ENCODE measurements at regions not wholly inside any gene's neighbourhood (a gene's known extent, or its start where the extent isn't known, plus 50 kb on each side); places are given as distances from the start of the nearest gene placed in this dataset.

- TF ChIP-seq, protein P1, sequence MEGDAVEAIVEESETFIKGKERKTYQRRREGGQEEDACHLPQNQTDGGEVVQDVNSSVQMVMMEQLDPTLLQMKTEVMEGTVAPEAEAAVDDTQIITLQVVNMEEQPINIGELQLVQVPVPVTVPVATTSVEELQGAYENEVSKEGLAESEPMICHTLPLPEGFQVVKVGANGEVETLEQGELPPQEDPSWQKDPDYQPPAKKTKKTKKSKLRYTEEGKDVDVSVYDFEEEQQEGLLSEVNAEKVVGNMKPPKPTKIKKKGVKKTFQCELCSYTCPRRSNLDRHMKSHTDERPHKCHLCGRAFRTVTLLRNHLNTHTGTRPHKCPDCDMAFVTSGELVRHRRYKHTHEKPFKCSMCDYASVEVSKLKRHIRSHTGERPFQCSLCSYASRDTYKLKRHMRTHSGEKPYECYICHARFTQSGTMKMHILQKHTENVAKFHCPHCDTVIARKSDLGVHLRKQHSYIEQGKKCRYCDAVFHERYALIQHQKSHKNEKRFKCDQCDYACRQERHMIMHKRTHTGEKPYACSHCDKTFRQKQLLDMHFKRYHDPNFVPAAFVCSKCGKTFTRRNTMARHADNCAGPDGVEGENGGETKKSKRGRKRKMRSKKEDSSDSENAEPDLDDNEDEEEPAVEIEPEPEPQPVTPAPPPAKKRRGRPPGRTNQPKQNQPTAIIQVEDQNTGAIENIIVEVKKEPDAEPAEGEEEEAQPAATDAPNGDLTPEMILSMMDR (IDR thresholded peaks at IDR 0.05), result no peak
- H3K27me3 Mint-ChIP-seq (ENCODE audit: low read depth), result peaks cover 12% of the 10 kb centered on the region
Observed at GRCh38 chr13:112213467-112214255, 146.7 kb downstream of the SOX1 start.

DNA sequence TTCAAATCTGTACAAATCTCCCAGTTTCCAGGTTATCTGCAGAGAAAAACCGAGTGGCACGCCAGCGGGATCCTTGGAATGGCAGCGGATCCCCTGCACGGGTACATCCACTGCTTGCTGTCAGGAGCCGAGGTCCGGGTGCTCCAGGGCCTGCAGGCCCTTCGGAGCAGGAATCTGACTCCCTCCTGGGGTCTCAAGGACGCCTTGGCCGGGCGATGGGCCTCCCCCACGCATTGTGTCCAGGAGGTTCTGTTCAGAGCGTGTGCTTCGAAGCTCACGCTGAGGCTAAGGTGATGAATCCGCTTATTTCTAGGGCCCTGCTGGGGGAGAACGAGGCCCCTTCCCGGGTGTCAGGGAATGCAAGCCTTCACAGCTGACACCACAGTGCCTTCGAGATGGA, 148.9 kb downstream of the SOX1 start:
- peaks cover 20% of the 10 kb centered on the region for H3K27me3 Mint-ChIP-seq (ENCODE audit: low read depth)
- no peaks in the 10 kb centered on the region for H3K36me3 Mint-ChIP-seq (ENCODE audit: low read depth)
- H3K4me3 Mint-ChIP-seq (ENCODE audit: unreplicated experiment), result no peak overlapping the region
- no peak overlapping the region for H3K27ac Mint-ChIP-seq (ENCODE audit: unreplicated experiment)
- TF ChIP-seq, protein P1 (IDR thresholded peaks at IDR 0.05), result no peak
- H3K9me3 Mint-ChIP-seq (ENCODE audit: low read depth), result no peaks in the 10 kb centered on the region
- no peaks in the 10 kb centered on the region for H3K4me1 Mint-ChIP-seq (ENCODE audit: low read depth)
- no peak for DNase-seq (ENCODE audit: low spot score)

More at GRCh38 chr13:112213467-112214255, 146.7 kb downstream of the SOX1 start:
- no peak for DNase-seq (ENCODE audit: low spot score)
- Mint-ChIP-seq H3K4me3 (ENCODE audit: unreplicated experiment) (no peak overlapping the region), H3K36me3 (ENCODE audit: low read depth) (no peaks in the 10 kb centered on the region), H3K27ac (ENCODE audit: unreplicated experiment) (no peak overlapping the region), H3K9me3 (ENCODE audit: low read depth) (no peaks in the 10 kb centered on the region), H3K4me1 (ENCODE audit: low read depth) (no peaks in the 10 kb centered on the region)

- H3K4me1 Mint-ChIP-seq (ENCODE audit: low read depth), result no peaks in the 10 kb centered on the region
- TF ChIP-seq, protein P1 (IDR thresholded peaks at IDR 0.05), result no peak
- no peak for DNase-seq (ENCODE audit: low spot score)
Observed at GRCh38 chr13:112217431-112217830, 150.5 kb downstream of the SOX1 start.

GRCh38 chr13:112218416-112218815, 151.5 kb downstream of the SOX1 start:
- Mint-ChIP-seq H3K4me3 (ENCODE audit: unreplicated experiment) (no peak overlapping the region), H3K27ac (ENCODE audit: unreplicated experiment) (no peak overlapping the region), H3K36me3 (ENCODE audit: low read depth) (no peaks in the 10 kb centered on the region), H3K4me1 (ENCODE audit: low read depth) (no peaks in the 10 kb centered on the region), H3K27me3 (ENCODE audit: low read depth) (peaks cover 21% of the 10 kb centered on the region), H3K9me3 (ENCODE audit: low read depth) (no peaks in the 10 kb centered on the region)
- DNase-seq (ENCODE audit: low spot score), result no peak
- TF ChIP-seq, protein P1 (IDR thresholded peaks at IDR 0.05), result no peak

More at GRCh38 chr13:112217431-112217830, 150.5 kb downstream of the SOX1 start:
- H3K9me3 Mint-ChIP-seq (ENCODE audit: low read depth), result no peaks in the 10 kb centered on the region
- no peak overlapping the region for H3K27ac Mint-ChIP-seq (ENCODE audit: unreplicated experiment)
- H3K4me3 Mint-ChIP-seq (ENCODE audit: unreplicated experiment), result no peak overlapping the region
- H3K27me3 Mint-ChIP-seq (ENCODE audit: low read depth), result peaks cover 21% of the 10 kb centered on the region
- H3K36me3 Mint-ChIP-seq (ENCODE audit: low read depth), result no peaks in the 10 kb centered on the region

GRCh38 chr13:112219740-112220139, 152.8 kb downstream of the SOX1 start:
- no peaks in the 10 kb centered on the region for H3K36me3 Mint-ChIP-seq (ENCODE audit: low read depth)
- TF ChIP-seq, protein P1 (IDR thresholded peaks at IDR 0.05), result no peak
- no peaks in the 10 kb centered on the region for H3K9me3 Mint-ChIP-seq (ENCODE audit: low read depth)
- no peak overlapping the region for H3K27ac Mint-ChIP-seq (ENCODE audit: unreplicated experiment)
- no peak for DNase-seq (ENCODE audit: low spot score)
- H3K4me1 Mint-ChIP-seq (ENCODE audit: low read depth), result no peaks in the 10 kb centered on the region
- H3K27me3 Mint-ChIP-seq (ENCODE audit: low read depth), result peaks cover 21% of the 10 kb centered on the region
- no peak overlapping the region for H3K4me3 Mint-ChIP-seq (ENCODE audit: unreplicated experiment)

Measured in chondrocyte (in vitro differentiated cells).